ENCODE measurements at regions not wholly inside any gene's neighbourhood (a gene's known extent, or its start where the extent isn't known, plus 50 kb on each side); places are given as distances from the start of the nearest gene placed in this dataset.

DNA sequence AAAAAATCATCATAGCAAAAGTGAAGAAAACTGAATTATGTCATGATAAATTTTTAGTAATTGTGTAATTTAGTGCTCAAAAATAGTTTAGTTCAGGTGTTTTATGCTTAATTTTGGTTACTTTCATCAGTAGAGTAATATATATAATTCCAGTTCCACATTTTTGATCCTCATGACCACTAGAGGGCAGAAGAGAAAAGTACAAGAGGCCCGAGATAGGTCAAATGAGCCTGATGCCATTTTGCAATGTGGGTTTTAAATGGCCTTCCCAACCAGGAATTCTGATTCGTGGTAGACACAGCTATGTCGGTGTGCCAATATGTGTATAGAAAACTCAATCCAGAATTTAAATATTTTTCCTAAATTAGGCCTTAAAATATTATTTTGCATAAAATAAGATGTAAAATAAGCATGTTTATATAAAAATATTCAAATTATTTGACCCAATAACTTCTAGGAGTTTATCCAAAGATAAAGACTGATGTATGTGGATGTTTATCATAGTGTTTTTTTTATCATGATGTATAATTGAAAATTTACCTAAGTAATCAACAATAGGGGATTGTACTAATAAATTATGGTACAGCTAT is 159.7 kb upstream of the RPS6KA2 start:
- TF ChIP-seq, protein P1, sequence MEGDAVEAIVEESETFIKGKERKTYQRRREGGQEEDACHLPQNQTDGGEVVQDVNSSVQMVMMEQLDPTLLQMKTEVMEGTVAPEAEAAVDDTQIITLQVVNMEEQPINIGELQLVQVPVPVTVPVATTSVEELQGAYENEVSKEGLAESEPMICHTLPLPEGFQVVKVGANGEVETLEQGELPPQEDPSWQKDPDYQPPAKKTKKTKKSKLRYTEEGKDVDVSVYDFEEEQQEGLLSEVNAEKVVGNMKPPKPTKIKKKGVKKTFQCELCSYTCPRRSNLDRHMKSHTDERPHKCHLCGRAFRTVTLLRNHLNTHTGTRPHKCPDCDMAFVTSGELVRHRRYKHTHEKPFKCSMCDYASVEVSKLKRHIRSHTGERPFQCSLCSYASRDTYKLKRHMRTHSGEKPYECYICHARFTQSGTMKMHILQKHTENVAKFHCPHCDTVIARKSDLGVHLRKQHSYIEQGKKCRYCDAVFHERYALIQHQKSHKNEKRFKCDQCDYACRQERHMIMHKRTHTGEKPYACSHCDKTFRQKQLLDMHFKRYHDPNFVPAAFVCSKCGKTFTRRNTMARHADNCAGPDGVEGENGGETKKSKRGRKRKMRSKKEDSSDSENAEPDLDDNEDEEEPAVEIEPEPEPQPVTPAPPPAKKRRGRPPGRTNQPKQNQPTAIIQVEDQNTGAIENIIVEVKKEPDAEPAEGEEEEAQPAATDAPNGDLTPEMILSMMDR (IDR thresholded peaks at IDR 0.05) = peak; percentile 85
- TF ChIP-seq ZFX (IDR thresholded peaks at IDR 0.05; ENCODE audit: borderline replicate concordance) = no peak
- H3K27ac ChIP-seq = no peak overlapping the region

DNA sequence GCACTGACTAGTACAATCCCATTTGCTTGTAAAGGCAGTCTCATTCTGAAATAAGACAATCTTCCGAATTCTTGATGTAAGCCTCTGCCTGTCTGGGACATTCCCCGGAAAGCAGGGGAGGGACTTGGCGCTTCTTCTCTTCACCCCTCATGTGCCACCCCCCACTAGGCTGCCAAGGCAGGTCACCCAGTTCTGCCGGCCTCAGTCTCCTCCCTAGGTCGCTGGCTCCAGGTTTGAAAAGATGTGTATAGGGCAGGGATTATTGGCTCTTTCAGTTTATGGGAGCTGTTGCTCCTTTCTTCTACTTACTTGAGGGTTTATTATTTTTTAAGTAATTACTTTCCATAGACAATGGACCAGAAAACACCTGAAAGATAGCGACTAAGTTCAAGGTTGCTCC is 158.1 kb upstream of the RPS6KA2 start:
- TF ChIP-seq ZFX (IDR thresholded peaks at IDR 0.05; ENCODE audit: borderline replicate concordance) = no peak
- TF ChIP-seq, protein P1 (IDR thresholded peaks at IDR 0.05) = no peak
- H3K27ac ChIP-seq = no peak overlapping the region

DNA sequence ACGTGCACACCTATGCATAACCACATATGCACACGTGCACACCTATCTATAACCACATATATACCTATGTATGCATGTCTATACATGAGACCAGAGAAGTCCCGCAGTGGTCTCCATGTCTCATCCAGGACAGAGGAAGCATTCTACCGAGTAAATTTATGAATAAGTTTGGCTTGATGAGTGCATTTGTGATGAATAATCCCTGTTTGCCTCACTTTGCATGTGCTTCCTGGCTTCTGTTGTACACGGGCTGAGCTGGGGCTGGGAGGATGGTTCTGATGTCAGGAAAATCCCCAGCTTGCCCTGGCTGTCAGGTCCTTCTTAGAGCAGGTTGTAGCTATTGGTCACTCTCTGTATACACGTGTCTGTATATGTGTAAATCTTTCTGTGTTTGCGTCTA is 157.6 kb upstream of the RPS6KA2 start:
- no peak for TF ChIP-seq ZFX (IDR thresholded peaks at IDR 0.05; ENCODE audit: borderline replicate concordance)
- TF ChIP-seq, protein P1 (IDR thresholded peaks at IDR 0.05) = no peak

DNA sequence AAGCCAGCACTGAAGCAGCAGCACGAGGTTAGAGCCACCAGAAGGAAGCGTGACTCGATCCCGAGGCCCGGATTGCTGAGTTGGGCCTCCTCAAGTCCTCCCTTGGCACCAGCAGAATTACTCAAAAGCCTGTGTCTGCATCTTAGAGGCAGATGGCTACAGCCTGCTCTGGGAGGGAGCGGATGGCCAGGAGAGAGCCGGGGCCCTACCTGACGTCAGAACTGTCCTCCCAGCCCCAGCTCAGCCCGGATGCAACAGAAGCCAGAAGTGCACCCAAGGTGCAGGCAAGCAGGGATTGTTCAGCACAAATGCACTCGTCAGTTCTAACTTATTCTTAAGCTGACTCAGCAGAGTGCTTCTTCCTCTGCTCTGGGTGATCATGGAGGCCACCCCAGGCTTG is 155.5 kb upstream of the RPS6KA2 start:
- TF ChIP-seq, protein P1 (IDR thresholded peaks at IDR 0.05) = no peak
- TF ChIP-seq ZFX (IDR thresholded peaks at IDR 0.05; ENCODE audit: borderline replicate concordance) = no peak
- H3K27ac ChIP-seq = no peak overlapping the region

More for the DNA sequence above, 157.6 kb upstream of the RPS6KA2 start:
- no peak overlapping the region for H3K27ac ChIP-seq

DNA sequence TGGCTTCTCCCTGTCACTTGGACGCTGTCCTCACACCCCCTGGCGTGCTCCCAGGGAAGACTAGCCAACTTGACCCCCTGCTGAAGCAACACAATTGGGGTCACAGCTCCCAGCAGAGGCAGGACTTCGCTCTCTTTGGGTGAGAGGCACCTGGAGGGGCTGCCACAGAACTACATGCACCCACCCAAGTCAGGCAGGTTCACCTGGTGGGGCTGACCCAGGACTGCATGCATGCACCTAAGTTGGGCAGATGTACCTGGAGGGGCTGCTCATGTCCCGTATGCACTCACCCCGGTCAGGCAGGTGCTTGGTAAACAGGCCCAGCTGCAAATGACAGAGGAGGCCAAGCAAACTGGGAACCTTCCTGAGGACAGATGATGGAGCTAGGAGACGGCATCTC is 154.3 kb upstream of the RPS6KA2 start:
- no peak overlapping the region for H3K27ac ChIP-seq
- TF ChIP-seq, protein P1 (IDR thresholded peaks at IDR 0.05) = no peak
- no peak for TF ChIP-seq ZFX (IDR thresholded peaks at IDR 0.05; ENCODE audit: borderline replicate concordance)

DNA sequence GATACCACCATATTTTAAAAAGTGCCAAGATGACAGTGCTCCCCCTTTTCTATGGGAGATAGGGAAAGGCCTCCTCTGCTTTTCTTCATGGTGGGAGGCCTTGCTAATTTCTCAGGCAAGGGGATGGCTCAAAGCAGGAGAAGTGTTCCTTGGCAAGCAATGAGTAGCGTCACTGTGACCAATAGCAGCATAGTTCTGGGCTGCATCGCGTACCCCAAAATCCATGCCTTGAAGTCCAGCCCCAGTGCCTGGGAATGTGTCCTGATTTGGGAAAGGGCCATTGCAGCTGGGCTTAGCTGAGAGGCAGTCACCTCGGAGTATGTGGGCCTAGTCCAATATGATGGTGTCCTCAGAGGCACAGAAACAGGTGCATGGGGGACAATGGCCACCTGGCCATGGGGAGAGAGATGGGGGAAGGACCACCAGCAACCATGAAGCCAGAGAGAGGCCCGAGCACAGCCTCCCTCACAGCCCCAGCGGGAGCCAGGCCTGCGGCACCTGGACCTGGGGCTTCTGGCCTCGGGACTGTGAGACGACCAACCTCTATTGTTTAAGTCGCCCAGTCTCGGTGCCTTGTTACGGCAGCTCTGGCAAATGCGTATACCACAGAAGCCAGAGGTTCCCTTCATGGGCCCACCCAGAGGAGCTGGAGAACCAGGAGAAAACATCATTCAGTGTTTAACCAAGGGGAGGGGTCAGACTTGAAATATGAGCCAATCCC is 153.1 kb upstream of the RPS6KA2 start:
- TF ChIP-seq, protein P1 (IDR thresholded peaks at IDR 0.05) = no peak
- TF ChIP-seq ZFX (IDR thresholded peaks at IDR 0.05; ENCODE audit: borderline replicate concordance) = no peak
- no peak overlapping the region for H3K27ac ChIP-seq

DNA sequence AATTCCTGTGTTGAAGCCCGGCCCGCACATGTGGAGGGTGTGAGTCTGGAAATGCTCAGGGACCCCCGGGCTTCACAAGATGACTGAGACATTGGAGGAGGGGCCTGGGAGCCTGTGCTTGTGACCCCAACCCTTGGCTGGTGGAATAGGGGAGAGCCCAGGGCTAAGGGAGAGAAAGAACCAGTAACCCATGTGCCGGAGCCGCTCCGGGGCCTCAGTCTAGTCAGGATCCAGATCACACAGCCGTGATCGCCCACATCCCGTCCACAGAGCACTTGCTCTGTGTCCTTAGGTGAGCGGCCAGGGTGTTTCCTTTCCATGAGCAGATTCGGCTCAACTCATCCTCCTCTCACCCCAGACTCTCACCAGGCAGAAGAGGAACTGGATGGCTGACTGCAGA is 152.3 kb upstream of the RPS6KA2 start:
- H3K27ac ChIP-seq = no peak overlapping the region
- TF ChIP-seq ZFX (IDR thresholded peaks at IDR 0.05; ENCODE audit: borderline replicate concordance) = no peak
- TF ChIP-seq, protein P1 (IDR thresholded peaks at IDR 0.05) = no peak

Data from 22Rv1 (cell line).